ENCODE measurements at regions not wholly inside any gene's neighbourhood (a gene's known extent, or its start where the extent isn't known, plus 50 kb on each side); places are given as distances from the start of the nearest gene placed in this dataset.

DNA sequence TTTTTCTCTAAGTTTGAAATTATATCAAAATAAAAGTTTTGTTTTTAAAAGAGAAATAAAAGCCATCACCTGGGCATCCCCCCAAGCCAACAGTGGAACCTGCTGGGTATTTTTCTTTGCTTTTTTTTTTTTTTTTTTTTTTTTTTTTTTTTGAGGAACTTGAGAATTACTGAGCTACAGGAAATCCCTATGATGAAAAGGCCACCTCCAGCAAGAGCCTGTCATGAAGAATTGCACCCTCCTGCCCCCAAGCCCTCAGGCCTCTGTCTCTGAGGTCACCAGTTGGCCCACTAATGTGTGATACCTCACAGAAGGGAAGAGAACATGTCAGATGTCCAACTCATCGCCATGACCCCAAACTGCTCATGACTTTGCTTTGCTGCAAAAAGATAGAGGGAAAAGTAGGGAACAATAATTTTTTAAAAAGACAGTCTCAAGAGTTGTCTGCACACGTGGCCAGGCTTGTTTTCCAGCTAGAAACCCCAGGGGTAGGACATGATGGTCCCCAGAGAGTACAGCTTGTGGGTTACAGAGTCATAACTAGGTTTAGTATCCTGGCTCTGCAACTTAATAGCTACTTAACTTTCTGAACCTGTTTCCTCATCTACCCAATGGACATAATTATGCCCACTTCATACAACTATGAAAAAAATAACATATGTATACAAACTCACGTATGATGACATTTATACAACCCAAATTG, 124.3 kb upstream of the EGLN3 start:
- H3K27me3 ChIP-seq (ENCODE audit: low read depth, low read length), result no peaks in the 10 kb centered on the region
- peak overlapping the region; percentile 62 for H3K27ac ChIP-seq (ENCODE audit: low read length)
- no peak overlapping the region for H2AFZ ChIP-seq (ENCODE audit: low read depth, low read length)
- no peaks in the 10 kb centered on the region for H4K20me1 ChIP-seq (ENCODE audit: insufficient read depth, low read length)
- no peaks in the 10 kb centered on the region for H3K9me3 ChIP-seq (ENCODE audit: insufficient read depth, low read length)
- H3K36me3 ChIP-seq (replicated peaks; ENCODE audit: low read depth, low read length), result no peaks in the 10 kb centered on the region
- H3K79me2 ChIP-seq (ENCODE audit: low read length), result no peaks in the 10 kb centered on the region
- H3K4me2 ChIP-seq (ENCODE audit: low read length), result peak overlapping the region; percentile 32
- no peak overlapping the region for H3K4me3 ChIP-seq (ENCODE audit: low read length)
- peak overlapping the region; percentile 8; the same call in 1 of the 2 replicates for H3K9ac ChIP-seq (ENCODE audit: low read length)
- no peak for TF ChIP-seq CTCF (IDR thresholded peaks at IDR 0.05; ENCODE audit: low read depth, low read length)
- no peak for TF ChIP-seq EZH2phosphoT487 (IDR thresholded peaks at IDR 0.05; ENCODE audit: low read depth)
- peaks cover 35% of the 10 kb centered on the region for H3K4me1 ChIP-seq (ENCODE audit: low read length)

- Histone ChIP-seq H3K4me2 (ENCODE audit: low read length) (no peak overlapping the region), H2AFZ (ENCODE audit: low read depth, low read length) (no peak overlapping the region), H4K20me1 (ENCODE audit: insufficient read depth, low read length) (no peaks in the 10 kb centered on the region), H3K4me1 (ENCODE audit: low read length) (peaks cover 30% of the 10 kb centered on the region), H3K4me3 (ENCODE audit: low read length) (no peak overlapping the region), H3K27ac (ENCODE audit: low read length) (peak overlapping the region; percentile 77), H3K9me3 (ENCODE audit: insufficient read depth, low read length) (no peaks in the 10 kb centered on the region), H3K36me3 (replicated peaks; ENCODE audit: low read depth, low read length) (no peaks in the 10 kb centered on the region), H3K9ac (ENCODE audit: low read length) (no peak overlapping the region), H3K79me2 (ENCODE audit: low read length) (no peaks in the 10 kb centered on the region), H3K27me3 (ENCODE audit: low read depth, low read length) (no peaks in the 10 kb centered on the region)
- TF ChIP-seq EZH2phosphoT487 (IDR thresholded peaks at IDR 0.05; ENCODE audit: low read depth) (no peak), CTCF (IDR thresholded peaks at IDR 0.05; ENCODE audit: low read depth, low read length) (no peak)
These were observed 122.0 kb upstream of the EGLN3 start for GRCh38 chr14:34072921-34073320.

GRCh38 chr14:34072401-34072800, 121.5 kb upstream of the EGLN3 start:
- Histone ChIP-seq H3K27me3 (ENCODE audit: low read depth, low read length) (no peaks in the 10 kb centered on the region), H2AFZ (ENCODE audit: low read depth, low read length) (no peak overlapping the region), H3K4me1 (ENCODE audit: low read length) (peaks cover 27% of the 10 kb centered on the region), H3K4me3 (ENCODE audit: low read length) (no peak overlapping the region), H3K79me2 (ENCODE audit: low read length) (no peaks in the 10 kb centered on the region), H3K27ac (ENCODE audit: low read length) (peak overlapping the region; percentile 77), H3K4me2 (ENCODE audit: low read length) (no peak overlapping the region), H3K36me3 (replicated peaks; ENCODE audit: low read depth, low read length) (no peaks in the 10 kb centered on the region), H4K20me1 (ENCODE audit: insufficient read depth, low read length) (no peaks in the 10 kb centered on the region), H3K9me3 (ENCODE audit: insufficient read depth, low read length) (no peaks in the 10 kb centered on the region), H3K9ac (ENCODE audit: low read length) (no peak overlapping the region)
- TF ChIP-seq EZH2phosphoT487 (IDR thresholded peaks at IDR 0.05; ENCODE audit: low read depth) (no peak), CTCF (IDR thresholded peaks at IDR 0.05; ENCODE audit: low read depth, low read length) (no peak)

- Histone ChIP-seq H3K27me3 (ENCODE audit: low read depth, low read length) (no peaks in the 10 kb centered on the region), H3K4me1 (ENCODE audit: low read length) (peaks cover 24% of the 10 kb centered on the region), H2AFZ (ENCODE audit: low read depth, low read length) (no peak overlapping the region), H3K9ac (ENCODE audit: low read length) (no peak overlapping the region), H4K20me1 (ENCODE audit: insufficient read depth, low read length) (no peaks in the 10 kb centered on the region), H3K36me3 (replicated peaks; ENCODE audit: low read depth, low read length) (no peaks in the 10 kb centered on the region), H3K9me3 (ENCODE audit: insufficient read depth, low read length) (no peaks in the 10 kb centered on the region), H3K4me3 (ENCODE audit: low read length) (no peak overlapping the region), H3K27ac (ENCODE audit: low read length) (no peak overlapping the region), H3K79me2 (ENCODE audit: low read length) (no peaks in the 10 kb centered on the region), H3K4me2 (ENCODE audit: low read length) (no peak overlapping the region)
- TF ChIP-seq EZH2phosphoT487 (IDR thresholded peaks at IDR 0.05; ENCODE audit: low read depth) (no peak), CTCF (IDR thresholded peaks at IDR 0.05; ENCODE audit: low read depth, low read length) (no peak)
These were observed 120.1 kb upstream of the EGLN3 start for GRCh38 chr14:34070917-34071407.

Measured in OCI-LY3 (cell line).